PC-9 (cell line): ENCODE measurements at regions not wholly inside any gene's neighbourhood (a gene's known extent, or its start where the extent isn't known, plus 50 kb on each side); places are given as distances from the start of the nearest gene placed in this dataset.
"Not testable (repeated sequence)": the region's sequence is repeated elsewhere in the genome, so short reads cannot be mapped to it uniquely, and the experiment has no call there.

Source experiments
- EZH2 ChIP-seq: fragments of 200-600 bp; sonication (generic); IDR thresholded peaks from 2 replicates; pipeline ENCODE4 v1.8.0; 2017; ENCODE audit warnings: antibody characterized with exemption, low read depth
- TF ChIP-seq, protein P1 (sequence below): fragments of 200-600 bp; sonication (generic); conservative IDR thresholded peaks from 2 replicates; pipeline ENCODE4 v1.6.1; 2017; ENCODE audit warnings: mixed run types, antibody characterized with exemption, mild to moderate bottlenecking, moderate library complexity

DNA sequence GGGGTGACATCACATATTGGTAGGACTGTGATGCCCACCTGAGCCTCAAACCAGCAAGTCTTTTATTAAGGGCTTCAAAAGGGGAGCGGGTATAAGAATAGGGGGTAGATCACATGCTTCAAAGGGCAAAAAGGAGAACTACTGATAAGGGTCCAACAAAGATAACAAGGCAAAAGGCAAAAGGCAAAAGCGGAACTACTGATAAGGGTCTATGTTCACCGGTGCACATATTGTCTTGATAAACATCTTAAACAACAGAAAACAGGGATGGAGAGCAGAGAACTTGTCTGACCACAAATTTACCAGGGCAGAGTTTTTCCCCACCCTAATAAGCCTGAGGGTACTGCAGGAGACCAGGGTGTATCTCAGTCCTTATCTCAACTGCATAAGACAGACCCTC is 110.7 kb downstream of the RBMX2 start:
- TF ChIP-seq, protein P1, sequence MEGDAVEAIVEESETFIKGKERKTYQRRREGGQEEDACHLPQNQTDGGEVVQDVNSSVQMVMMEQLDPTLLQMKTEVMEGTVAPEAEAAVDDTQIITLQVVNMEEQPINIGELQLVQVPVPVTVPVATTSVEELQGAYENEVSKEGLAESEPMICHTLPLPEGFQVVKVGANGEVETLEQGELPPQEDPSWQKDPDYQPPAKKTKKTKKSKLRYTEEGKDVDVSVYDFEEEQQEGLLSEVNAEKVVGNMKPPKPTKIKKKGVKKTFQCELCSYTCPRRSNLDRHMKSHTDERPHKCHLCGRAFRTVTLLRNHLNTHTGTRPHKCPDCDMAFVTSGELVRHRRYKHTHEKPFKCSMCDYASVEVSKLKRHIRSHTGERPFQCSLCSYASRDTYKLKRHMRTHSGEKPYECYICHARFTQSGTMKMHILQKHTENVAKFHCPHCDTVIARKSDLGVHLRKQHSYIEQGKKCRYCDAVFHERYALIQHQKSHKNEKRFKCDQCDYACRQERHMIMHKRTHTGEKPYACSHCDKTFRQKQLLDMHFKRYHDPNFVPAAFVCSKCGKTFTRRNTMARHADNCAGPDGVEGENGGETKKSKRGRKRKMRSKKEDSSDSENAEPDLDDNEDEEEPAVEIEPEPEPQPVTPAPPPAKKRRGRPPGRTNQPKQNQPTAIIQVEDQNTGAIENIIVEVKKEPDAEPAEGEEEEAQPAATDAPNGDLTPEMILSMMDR = not testable (repeated sequence)
- TF ChIP-seq EZH2 = not testable (repeated sequence)
